Smooth muscle cell (in vitro differentiated cells): ENCODE measurements at regions not wholly inside any gene's neighbourhood (a gene's known extent, or its start where the extent isn't known, plus 50 kb on each side); places are given as distances from the start of the nearest gene placed in this dataset.

Experiments used
- DNase-seq: peaks from one replicate; lab custom pipeline; 2025; ENCODE audit not compliant: unreplicated experiment; lab: John Stamatoyannopoulos, UW
- H2AFZ ChIP-seq: fragments of 200-600 bp; sonication (generic); 2 replicates; pipeline ENCODE4 v1.6.0; 2016; ENCODE audit warnings: antibody characterized with exemption, low read depth, mild to moderate bottlenecking
- H3F3A ChIP-seq: fragments of 200-600 bp; sonication (generic); 2 replicates; pipeline ENCODE4 v1.6.0; 2017; ENCODE audit warnings: antibody characterized with exemption, low read depth
- H3K27ac ChIP-seq: fragments of 200-600 bp; sonication (generic); 2 replicates; pipeline ENCODE4 v1.5.1; 2016; ENCODE audit warnings: low read depth, mild to moderate bottlenecking
- H3K27me3 ChIP-seq: fragments of 200-600 bp; sonication (generic); 2 replicates; pipeline ENCODE4 v1.6.1; 2016; ENCODE audit warnings: low read depth, mild to moderate bottlenecking
- H3K36me3 ChIP-seq: fragments of 200-600 bp; sonication (generic); 2 replicates; pipeline ENCODE4 v1.5.1; 2016; ENCODE audit warnings: low read depth
- H3K4me1 ChIP-seq: fragments of 200-600 bp; sonication (generic); 2 replicates; pipeline ENCODE4 v1.5.1; 2016; ENCODE audit warnings: low read depth
- H3K4me2 ChIP-seq: fragments of 200-600 bp; sonication (generic); 2 replicates; pipeline ENCODE4 v1.6.0; 2016; ENCODE audit warnings: mild to moderate bottlenecking
- H3K4me3 ChIP-seq: fragments of 200-600 bp; sonication (generic); 2 replicates; pipeline ENCODE4 v1.5.1; 2016; ENCODE audit warnings: mild to moderate bottlenecking
- H3K79me2 ChIP-seq: fragments of 200-600 bp; sonication (generic); 2 replicates; pipeline ENCODE4 v1.6.0; 2016; ENCODE audit warnings: low read depth, mild to moderate bottlenecking
- H3K9ac ChIP-seq: fragments of 200-600 bp; sonication (generic); 2 replicates; pipeline ENCODE4 v1.6.0; 2016; ENCODE audit warnings: low read depth
- H3K9me3 ChIP-seq: fragments of 200-600 bp; sonication (generic); replicated peaks from 2 replicates; pipeline ENCODE4 v1.5.1; 2016; ENCODE audit warnings: low read depth
- H4K20me1 ChIP-seq: fragments of 200-600 bp; sonication (generic); 2 replicates; pipeline ENCODE4 v1.6.0; 2016; ENCODE audit warnings: low read depth
- WGBS: methylation state at CpG from one replicate; pipeline ENCODE4 v1.1.7; 2016; ENCODE audit warnings: low lambda C conversion rate; 5-methylcytosine and 5-hydroxymethylcytosine counted together
- TF ChIP-seq, protein P1 (sequence below): fragments of 200-600 bp; sonication (generic); IDR thresholded peaks from 2 replicates; pipeline ENCODE4 v1.5.1; 2017; ENCODE audit warnings: borderline replicate concordance, mild to moderate bottlenecking, antibody characterized with exemption; ENCODE audit not compliant: insufficient read depth, poor library complexity, severe bottlenecking

DNA sequence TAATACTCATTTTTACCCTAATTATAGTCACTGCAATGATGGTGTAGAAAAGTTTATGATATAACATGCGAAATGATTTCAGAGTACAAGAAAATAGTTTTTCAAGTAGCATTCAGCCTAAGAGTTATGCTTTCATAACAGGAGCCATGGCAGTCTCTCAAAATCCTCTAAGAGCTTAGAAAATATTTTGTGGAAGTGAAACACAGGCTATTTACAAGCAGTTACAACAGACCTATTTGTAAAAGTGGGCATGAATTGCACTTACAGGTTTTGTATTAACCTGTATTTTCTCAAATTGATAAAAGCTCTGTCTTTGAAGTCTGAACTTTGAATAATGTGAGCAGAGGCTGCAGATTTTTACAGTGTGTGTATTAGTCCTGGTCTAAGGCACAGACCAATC lies 523.3 kb downstream of the LRRC70 start:
- no peaks in the 10 kb centered on the region for H3K4me1 ChIP-seq
- no peak overlapping the region for H3K4me2 ChIP-seq
- no peaks in the 10 kb centered on the region for H3K79me2 ChIP-seq
- no peak overlapping the region for H3K9ac ChIP-seq
- H3K4me3 ChIP-seq, result no peak overlapping the region
- no peaks in the 10 kb centered on the region for H3K27me3 ChIP-seq
- H3K36me3 ChIP-seq, result no peaks in the 10 kb centered on the region
- TF ChIP-seq, protein P1, sequence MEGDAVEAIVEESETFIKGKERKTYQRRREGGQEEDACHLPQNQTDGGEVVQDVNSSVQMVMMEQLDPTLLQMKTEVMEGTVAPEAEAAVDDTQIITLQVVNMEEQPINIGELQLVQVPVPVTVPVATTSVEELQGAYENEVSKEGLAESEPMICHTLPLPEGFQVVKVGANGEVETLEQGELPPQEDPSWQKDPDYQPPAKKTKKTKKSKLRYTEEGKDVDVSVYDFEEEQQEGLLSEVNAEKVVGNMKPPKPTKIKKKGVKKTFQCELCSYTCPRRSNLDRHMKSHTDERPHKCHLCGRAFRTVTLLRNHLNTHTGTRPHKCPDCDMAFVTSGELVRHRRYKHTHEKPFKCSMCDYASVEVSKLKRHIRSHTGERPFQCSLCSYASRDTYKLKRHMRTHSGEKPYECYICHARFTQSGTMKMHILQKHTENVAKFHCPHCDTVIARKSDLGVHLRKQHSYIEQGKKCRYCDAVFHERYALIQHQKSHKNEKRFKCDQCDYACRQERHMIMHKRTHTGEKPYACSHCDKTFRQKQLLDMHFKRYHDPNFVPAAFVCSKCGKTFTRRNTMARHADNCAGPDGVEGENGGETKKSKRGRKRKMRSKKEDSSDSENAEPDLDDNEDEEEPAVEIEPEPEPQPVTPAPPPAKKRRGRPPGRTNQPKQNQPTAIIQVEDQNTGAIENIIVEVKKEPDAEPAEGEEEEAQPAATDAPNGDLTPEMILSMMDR, result no peak
- no peak overlapping the region for H3K27ac ChIP-seq
- no peak for DNase-seq
- H3F3A ChIP-seq, result no peaks in the 10 kb centered on the region
- no peaks in the 10 kb centered on the region for H4K20me1 ChIP-seq
- H3K9me3 ChIP-seq, result no peaks in the 10 kb centered on the region
- 95% methylated on average over 1 of the region's 1 CpG for WGBS
- no peak overlapping the region for H2AFZ ChIP-seq

DNA sequence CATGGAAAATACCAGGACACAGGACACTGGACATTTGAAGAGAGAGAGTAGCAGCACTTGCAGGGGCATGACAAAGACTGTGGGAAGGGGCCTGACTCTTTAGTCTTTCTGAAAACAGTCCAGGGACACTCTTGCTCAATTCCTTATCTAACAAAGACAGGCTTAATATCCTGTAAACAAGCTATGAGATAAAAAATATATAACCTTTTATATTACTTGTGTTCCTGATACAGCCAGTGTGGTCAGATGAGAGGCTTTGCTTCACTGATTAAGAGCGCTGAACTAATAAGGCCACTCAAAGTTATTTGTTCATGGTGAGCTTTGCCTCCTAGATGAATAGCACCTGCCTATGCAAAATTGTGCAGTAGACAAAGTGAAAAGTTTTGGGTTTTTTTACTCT lies 518.7 kb downstream of the LRRC70 start:
- H3F3A ChIP-seq, result no peaks in the 10 kb centered on the region
- no peak overlapping the region for H3K27ac ChIP-seq
- no peak overlapping the region for H3K4me3 ChIP-seq
- WGBS, result 79% methylated on average over 1 of the region's 1 CpG
- no peaks in the 10 kb centered on the region for H3K36me3 ChIP-seq
- H3K4me1 ChIP-seq, result no peaks in the 10 kb centered on the region
- H4K20me1 ChIP-seq, result no peaks in the 10 kb centered on the region
- no peak overlapping the region for H3K4me2 ChIP-seq
- no peak overlapping the region for H3K9ac ChIP-seq
- no peaks in the 10 kb centered on the region for H3K9me3 ChIP-seq
- TF ChIP-seq, protein P1, result no peak
- H2AFZ ChIP-seq, result no peak overlapping the region
- DNase-seq, result no peak
- H3K27me3 ChIP-seq, result no peaks in the 10 kb centered on the region
- H3K79me2 ChIP-seq, result no peaks in the 10 kb centered on the region

DNA sequence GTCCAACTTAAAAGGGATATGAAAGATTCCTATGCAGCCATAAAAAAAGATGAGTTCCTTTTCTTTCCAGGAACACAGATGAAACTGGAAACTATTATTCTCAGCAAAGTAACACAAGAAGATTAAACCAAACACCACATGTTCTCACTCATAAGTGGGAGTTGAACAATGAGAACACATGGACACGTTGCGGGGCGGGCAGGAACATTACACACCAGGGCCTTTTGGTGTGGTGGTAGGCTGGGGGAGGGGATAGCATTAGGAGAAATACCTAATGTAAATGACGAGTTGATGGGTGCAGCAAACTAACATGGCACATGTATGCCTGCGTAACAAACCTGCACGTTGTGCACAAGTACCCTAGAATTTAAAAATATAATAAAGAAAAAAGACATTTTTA lies 516.1 kb downstream of the LRRC70 start:
- H3K4me3 ChIP-seq, result no peak overlapping the region
- no peaks in the 10 kb centered on the region for H3K79me2 ChIP-seq
- TF ChIP-seq, protein P1, result no peak
- no peak for DNase-seq
- no peaks in the 10 kb centered on the region for H3K4me1 ChIP-seq
- H3F3A ChIP-seq, result no peaks in the 10 kb centered on the region
- no peaks in the 10 kb centered on the region for H3K27me3 ChIP-seq
- H3K36me3 ChIP-seq, result no peaks in the 10 kb centered on the region
- 95% methylated on average over 6 of the region's 6 CpGs for WGBS
- H4K20me1 ChIP-seq, result no peaks in the 10 kb centered on the region
- H2AFZ ChIP-seq, result no peak overlapping the region
- H3K9ac ChIP-seq, result no peak overlapping the region
- H3K9me3 ChIP-seq, result no peaks in the 10 kb centered on the region
- no peak overlapping the region for H3K27ac ChIP-seq
- no peak overlapping the region for H3K4me2 ChIP-seq

GRCh38 chr5:63089147-63089546 lies 510.5 kb downstream of the LRRC70 start:
- no peaks in the 10 kb centered on the region for H3K9me3 ChIP-seq
- no peak overlapping the region for H3K9ac ChIP-seq
- no peak overlapping the region for H3K4me3 ChIP-seq
- TF ChIP-seq, protein P1, result no peak
- H4K20me1 ChIP-seq, result no peaks in the 10 kb centered on the region
- no peaks in the 10 kb centered on the region for H3F3A ChIP-seq
- 93% methylated on average over 1 of the region's 1 CpG for WGBS
- H3K79me2 ChIP-seq, result no peaks in the 10 kb centered on the region
- no peaks in the 10 kb centered on the region for H3K4me1 ChIP-seq
- DNase-seq, result no peak
- no peaks in the 10 kb centered on the region for H3K27me3 ChIP-seq
- H3K36me3 ChIP-seq, result no peaks in the 10 kb centered on the region
- H3K4me2 ChIP-seq, result no peak overlapping the region
- no peak overlapping the region for H2AFZ ChIP-seq
- no peak overlapping the region for H3K27ac ChIP-seq
